WTC11 (cell line): ENCODE measurements at regions not wholly inside any gene's neighbourhood (a gene's known extent, or its start where the extent isn't known, plus 50 kb on each side); places are given as distances from the start of the nearest gene placed in this dataset.

ENCODE experiments used
- ATAC-seq: fragments of 200-7000 bp; cut with Tn5 transposase; 2 replicates; pipeline ENCODE4 v1.10.0; 2021; ENCODE audit warnings: mild to moderate bottlenecking, moderate library complexity
- CTCF ChIA-PET: fragments of 300-600 bp; sonication (Branson Sonifier 250); formaldehyde crosslinking; loops from one replicate; lab custom pipeline; 2021; ENCODE audit warnings: antibody characterized with exemption; lab: Charles Lee
- POLR2A ChIA-PET: fragments of 350-600 bp; sonication (Branson Sonifier 250); formaldehyde crosslinking; loops from one replicate; lab custom pipeline; 2021; ENCODE audit warnings: antibody characterized with exemption; lab: Charles Lee
- DNase-seq: peaks from one replicate; pipeline ENCODE4 v3.0.0; 2021; ENCODE audit warnings: low spot score
- H3K27ac Mint-ChIP-seq: 2 replicates; pipeline ENCODE4 v1.8.0; 2021; ENCODE audit warnings: mixed read lengths
- H3K27me3 Mint-ChIP-seq: 2 replicates; pipeline ENCODE4 v1.8.0; 2021; ENCODE audit warnings: low read depth, mild to moderate bottlenecking, moderate library complexity, mixed read lengths
- H3K36me3 Mint-ChIP-seq: 2 replicates; pipeline ENCODE4 v1.8.0; 2021; ENCODE audit warnings: mixed read lengths
- H3K4me1 Mint-ChIP-seq: 2 replicates; pipeline ENCODE4 v1.8.0; 2022; ENCODE audit warnings: mixed read lengths
- H3K4me3 Mint-ChIP-seq: 2 replicates; pipeline ENCODE4 v1.8.0; 2021; ENCODE audit warnings: mild to moderate bottlenecking, moderate library complexity, mixed read lengths
- H3K9me3 Mint-ChIP-seq: 2 replicates; pipeline ENCODE4 v1.8.0; 2021; ENCODE audit warnings: mixed read lengths
- ATF1 ChIP-seq: sonication (generic); formaldehyde crosslinking; IDR thresholded peaks from 2 replicates; pipeline ENCODE4 v1.8.1; 2023; ENCODE audit warnings: mild to moderate bottlenecking, moderate library complexity, missing genetic modification reagents
- ELF4 ChIP-seq: sonication (generic); formaldehyde crosslinking; IDR thresholded peaks from 2 replicates; pipeline ENCODE4 v1.8.1; 2022; ENCODE audit warnings: low read depth, mild to moderate bottlenecking, moderate library complexity, missing genetic modification reagents
- ERG ChIP-seq: fragments of 250-450 bp; sonication (Bioruptor Pico); IDR thresholded peaks from 2 replicates; pipeline ENCODE4 v1.8.0; 2021; ENCODE audit warnings: mild to moderate bottlenecking
- ESRRA ChIP-seq: sonication (generic); formaldehyde crosslinking; IDR thresholded peaks from 2 replicates; pipeline ENCODE4 v1.8.1; 2022; ENCODE audit warnings: mild to moderate bottlenecking, missing genetic modification reagents, borderline replicate concordance
- FOXK1 ChIP-seq: sonication (generic); formaldehyde crosslinking; IDR thresholded peaks from 2 replicates; pipeline ENCODE4 v1.8.0; 2022; ENCODE audit warnings: mild to moderate bottlenecking, moderate library complexity, missing genetic modification reagents
- JAZF1 ChIP-seq: fragments of 250-450 bp; sonication (Bioruptor Pico); IDR thresholded peaks from 2 replicates; pipeline ENCODE4 v1.9.0; 2021; ENCODE audit warnings: moderate library complexity, mild to moderate bottlenecking, inconsistent platforms
- KAT7 ChIP-seq: sonication (generic); formaldehyde crosslinking; IDR thresholded peaks from 2 replicates; pipeline ENCODE4 v1.8.1; 2023; ENCODE audit warnings: missing genetic modification reagents, mild to moderate bottlenecking, borderline replicate concordance
- MAX ChIP-seq: sonication (generic); formaldehyde crosslinking; IDR thresholded peaks from 2 replicates; pipeline ENCODE4 v1.8.0; 2022; ENCODE audit warnings: mild to moderate bottlenecking, missing genetic modification reagents
- MYBL2 ChIP-seq: sonication (generic); formaldehyde crosslinking; IDR thresholded peaks from 2 replicates; pipeline ENCODE4 v1.8.1; 2023; ENCODE audit warnings: mild to moderate bottlenecking, moderate library complexity, missing genetic modification reagents
- OVOL2 ChIP-seq: fragments of 250-450 bp; sonication (Bioruptor Pico); IDR thresholded peaks from 2 replicates; pipeline ENCODE4 v1.9.0; 2021; ENCODE audit warnings: mild to moderate bottlenecking, borderline replicate concordance
- RELA ChIP-seq: sonication (generic); formaldehyde crosslinking; IDR thresholded peaks from 2 replicates; pipeline ENCODE4 v1.8.1; 2022; ENCODE audit warnings: missing genetic modification reagents, mild to moderate bottlenecking, borderline replicate concordance
- SMAD4 ChIP-seq: sonication (generic); formaldehyde crosslinking; IDR thresholded peaks from 2 replicates; pipeline ENCODE4 v1.8.0; 2022; ENCODE audit warnings: mild to moderate bottlenecking, missing genetic modification reagents
- ZBTB43 ChIP-seq: sonication (generic); formaldehyde crosslinking; IDR thresholded peaks from 2 replicates; pipeline ENCODE4 v1.8.1; 2023; ENCODE audit warnings: mild to moderate bottlenecking, missing genetic modification reagents
- ZNF121 ChIP-seq: sonication (generic); formaldehyde crosslinking; IDR thresholded peaks from 2 replicates; pipeline ENCODE4 v1.8.0; 2023; ENCODE audit warnings: missing genetic modification reagents
- ZNF219 ChIP-seq: sonication (generic); formaldehyde crosslinking; IDR thresholded peaks from 2 replicates; pipeline ENCODE4 v1.8.0; 2023; ENCODE audit warnings: missing genetic modification reagents, mild to moderate bottlenecking, borderline replicate concordance
- ZNF671 ChIP-seq: fragments of 250-450 bp; sonication (Bioruptor Pico); IDR thresholded peaks from 2 replicates; pipeline ENCODE4 v1.8.0; 2021; ENCODE audit warnings: mild to moderate bottlenecking
- TF ChIP-seq, protein P1 (sequence below): sonication (generic); formaldehyde crosslinking; IDR thresholded peaks from 2 replicates; pipeline ENCODE4 v1.8.0; 2023; ENCODE audit warnings: mild to moderate bottlenecking, missing genetic modification reagents
- TF ChIP-seq, protein P2 (sequence below): fragments of 250-450 bp; sonication (Bioruptor Pico); IDR thresholded peaks from 2 replicates; pipeline ENCODE4 v1.9.0; 2021; ENCODE audit warnings: mild to moderate bottlenecking
- TF ChIP-seq, protein P3 (sequence below): fragments of 250-450 bp; sonication (Bioruptor Pico); IDR thresholded peaks from 2 replicates; pipeline ENCODE4 v1.9.0; 2021; ENCODE audit warnings: mild to moderate bottlenecking, borderline replicate concordance
- TF ChIP-seq, protein P4 (sequence below): sonication (generic); formaldehyde crosslinking; conservative IDR thresholded peaks from 2 replicates; pipeline ENCODE4 v1.8.1; 2022; ENCODE audit warnings: mild to moderate bottlenecking, missing genetic modification reagents
- TF ChIP-seq, protein P5 (sequence below): fragments of 250-450 bp; sonication (Bioruptor Pico); IDR thresholded peaks from 2 replicates; pipeline ENCODE4 v1.9.0; 2021; ENCODE audit warnings: mild to moderate bottlenecking

DNA sequence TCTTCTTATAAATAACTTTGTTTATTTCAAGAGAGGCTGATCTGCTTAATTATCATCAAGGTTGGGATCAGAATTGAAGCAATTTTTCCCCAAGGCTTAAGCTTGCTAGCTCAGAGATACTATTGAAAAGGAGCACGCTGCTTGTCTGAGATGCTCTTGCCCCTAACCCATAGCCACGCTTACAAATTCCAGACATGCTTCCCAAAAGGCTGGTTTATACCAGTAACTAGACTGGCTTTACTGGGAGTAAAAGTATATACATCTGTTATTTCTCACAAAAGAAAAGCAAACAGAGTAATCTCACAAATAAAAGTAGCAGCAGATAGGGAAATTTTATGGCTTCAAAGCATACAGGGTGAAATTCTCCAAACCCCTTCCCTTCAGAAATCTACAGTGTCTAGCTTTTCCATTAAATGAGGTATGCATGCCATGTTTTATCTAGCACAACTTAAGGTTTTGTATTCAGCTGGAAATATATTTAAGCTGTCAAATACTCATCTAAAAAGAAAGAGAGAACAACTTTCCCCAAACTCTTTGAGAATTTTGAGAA lies 163.2 kb upstream of the TRPC7 start:
- Mint-ChIP-seq H3K36me3 (no peaks in the 10 kb centered on the region; the same call in 1 of the 2 replicates), H3K4me1 (peaks cover 38% of the 10 kb centered on the region), H3K4me3 (no peak overlapping the region), H3K27me3 (no peaks in the 10 kb centered on the region), H3K9me3 (no peaks in the 10 kb centered on the region), H3K27ac (no peak overlapping the region)
- no peak for ATAC-seq
- ChIA-PET CTCF (interaction anchor here (0.8 to 1.2 kb wide), 2 partner anchors 157 to 164 kb away, joined by 3 to 4 read pairs; partner anchors contain the start of gene TRPC7), POLR2A (no interaction called here)
- TF ChIP-seq KAT7 (CRISPR knock-in tag) (no peak), SMAD4 (no peak), RELA (CRISPR knock-in tag) (no peak), OVOL2 (CRISPR knock-in tag) (no peak), ESRRA (CRISPR knock-in tag) (no peak), ERG (no peak), ZBTB43 (CRISPR knock-in tag) (no peak), MYBL2 (CRISPR knock-in tag) (no peak), ATF1 (no peak), ELF4 (CRISPR knock-in tag) (no peak), ZNF121 (CRISPR knock-in tag) (no peak), FOXK1 (no peak)
- TF ChIP-seq, protein P1, sequence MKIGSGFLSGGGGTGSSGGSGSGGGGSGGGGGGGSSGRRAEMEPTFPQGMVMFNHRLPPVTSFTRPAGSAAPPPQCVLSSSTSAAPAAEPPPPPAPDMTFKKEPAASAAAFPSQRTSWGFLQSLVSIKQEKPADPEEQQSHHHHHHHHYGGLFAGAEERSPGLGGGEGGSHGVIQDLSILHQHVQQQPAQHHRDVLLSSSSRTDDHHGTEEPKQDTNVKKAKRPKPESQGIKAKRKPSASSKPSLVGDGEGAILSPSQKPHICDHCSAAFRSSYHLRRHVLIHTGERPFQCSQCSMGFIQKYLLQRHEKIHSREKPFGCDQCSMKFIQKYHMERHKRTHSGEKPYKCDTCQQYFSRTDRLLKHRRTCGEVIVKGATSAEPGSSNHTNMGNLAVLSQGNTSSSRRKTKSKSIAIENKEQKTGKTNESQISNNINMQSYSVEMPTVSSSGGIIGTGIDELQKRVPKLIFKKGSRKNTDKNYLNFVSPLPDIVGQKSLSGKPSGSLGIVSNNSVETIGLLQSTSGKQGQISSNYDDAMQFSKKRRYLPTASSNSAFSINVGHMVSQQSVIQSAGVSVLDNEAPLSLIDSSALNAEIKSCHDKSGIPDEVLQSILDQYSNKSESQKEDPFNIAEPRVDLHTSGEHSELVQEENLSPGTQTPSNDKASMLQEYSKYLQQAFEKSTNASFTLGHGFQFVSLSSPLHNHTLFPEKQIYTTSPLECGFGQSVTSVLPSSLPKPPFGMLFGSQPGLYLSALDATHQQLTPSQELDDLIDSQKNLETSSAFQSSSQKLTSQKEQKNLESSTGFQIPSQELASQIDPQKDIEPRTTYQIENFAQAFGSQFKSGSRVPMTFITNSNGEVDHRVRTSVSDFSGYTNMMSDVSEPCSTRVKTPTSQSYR (CRISPR knock-in tag): no peak
- TF ChIP-seq, protein P2, sequence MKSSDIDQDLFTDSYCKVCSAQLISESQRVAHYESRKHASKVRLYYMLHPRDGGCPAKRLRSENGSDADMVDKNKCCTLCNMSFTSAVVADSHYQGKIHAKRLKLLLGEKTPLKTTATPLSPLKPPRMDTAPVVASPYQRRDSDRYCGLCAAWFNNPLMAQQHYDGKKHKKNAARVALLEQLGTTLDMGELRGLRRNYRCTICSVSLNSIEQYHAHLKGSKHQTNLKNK (CRISPR knock-in tag): no peak
- TF ChIP-seq, protein P3, sequence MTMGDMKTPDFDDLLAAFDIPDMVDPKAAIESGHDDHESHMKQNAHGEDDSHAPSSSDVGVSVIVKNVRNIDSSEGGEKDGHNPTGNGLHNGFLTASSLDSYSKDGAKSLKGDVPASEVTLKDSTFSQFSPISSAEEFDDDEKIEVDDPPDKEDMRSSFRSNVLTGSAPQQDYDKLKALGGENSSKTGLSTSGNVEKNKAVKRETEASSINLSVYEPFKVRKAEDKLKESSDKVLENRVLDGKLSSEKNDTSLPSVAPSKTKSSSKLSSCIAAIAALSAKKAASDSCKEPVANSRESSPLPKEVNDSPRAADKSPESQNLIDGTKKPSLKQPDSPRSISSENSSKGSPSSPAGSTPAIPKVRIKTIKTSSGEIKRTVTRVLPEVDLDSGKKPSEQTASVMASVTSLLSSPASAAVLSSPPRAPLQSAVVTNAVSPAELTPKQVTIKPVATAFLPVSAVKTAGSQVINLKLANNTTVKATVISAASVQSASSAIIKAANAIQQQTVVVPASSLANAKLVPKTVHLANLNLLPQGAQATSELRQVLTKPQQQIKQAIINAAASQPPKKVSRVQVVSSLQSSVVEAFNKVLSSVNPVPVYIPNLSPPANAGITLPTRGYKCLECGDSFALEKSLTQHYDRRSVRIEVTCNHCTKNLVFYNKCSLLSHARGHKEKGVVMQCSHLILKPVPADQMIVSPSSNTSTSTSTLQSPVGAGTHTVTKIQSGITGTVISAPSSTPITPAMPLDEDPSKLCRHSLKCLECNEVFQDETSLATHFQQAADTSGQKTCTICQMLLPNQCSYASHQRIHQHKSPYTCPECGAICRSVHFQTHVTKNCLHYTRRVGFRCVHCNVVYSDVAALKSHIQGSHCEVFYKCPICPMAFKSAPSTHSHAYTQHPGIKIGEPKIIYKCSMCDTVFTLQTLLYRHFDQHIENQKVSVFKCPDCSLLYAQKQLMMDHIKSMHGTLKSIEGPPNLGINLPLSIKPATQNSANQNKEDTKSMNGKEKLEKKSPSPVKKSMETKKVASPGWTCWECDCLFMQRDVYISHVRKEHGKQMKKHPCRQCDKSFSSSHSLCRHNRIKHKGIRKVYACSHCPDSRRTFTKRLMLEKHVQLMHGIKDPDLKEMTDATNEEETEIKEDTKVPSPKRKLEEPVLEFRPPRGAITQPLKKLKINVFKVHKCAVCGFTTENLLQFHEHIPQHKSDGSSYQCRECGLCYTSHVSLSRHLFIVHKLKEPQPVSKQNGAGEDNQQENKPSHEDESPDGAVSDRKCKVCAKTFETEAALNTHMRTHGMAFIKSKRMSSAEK (CRISPR knock-in tag): no peak
- no peak for DNase-seq

GRCh38 chr5:136527311-136527710 lies 162.0 kb upstream of the TRPC7 start:
- no peak for ATAC-seq
- Mint-ChIP-seq H3K9me3 (no peaks in the 10 kb centered on the region), H3K27ac (no peak overlapping the region; the same call in 1 of the 2 replicates), H3K27me3 (no peaks in the 10 kb centered on the region), H3K4me3 (no peak overlapping the region), H3K36me3 (no peaks in the 10 kb centered on the region; the same call in 1 of the 2 replicates), H3K4me1 (peaks cover 50% of the 10 kb centered on the region)
- no peak for DNase-seq
- ChIA-PET POLR2A (no interaction called here), CTCF (no interaction called here)
- TF ChIP-seq ZNF219 (CRISPR knock-in tag) (no peak), MAX (CRISPR knock-in tag) (no peak), JAZF1 (CRISPR knock-in tag) (no peak), ZNF671 (CRISPR knock-in tag) (no peak)
- TF ChIP-seq, protein P2 (CRISPR knock-in tag): no peak
- TF ChIP-seq, protein P4, sequence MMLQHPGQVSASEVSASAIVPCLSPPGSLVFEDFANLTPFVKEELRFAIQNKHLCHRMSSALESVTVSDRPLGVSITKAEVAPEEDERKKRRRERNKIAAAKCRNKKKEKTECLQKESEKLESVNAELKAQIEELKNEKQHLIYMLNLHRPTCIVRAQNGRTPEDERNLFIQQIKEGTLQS (CRISPR knock-in tag): no peak
- TF ChIP-seq, protein P5, sequence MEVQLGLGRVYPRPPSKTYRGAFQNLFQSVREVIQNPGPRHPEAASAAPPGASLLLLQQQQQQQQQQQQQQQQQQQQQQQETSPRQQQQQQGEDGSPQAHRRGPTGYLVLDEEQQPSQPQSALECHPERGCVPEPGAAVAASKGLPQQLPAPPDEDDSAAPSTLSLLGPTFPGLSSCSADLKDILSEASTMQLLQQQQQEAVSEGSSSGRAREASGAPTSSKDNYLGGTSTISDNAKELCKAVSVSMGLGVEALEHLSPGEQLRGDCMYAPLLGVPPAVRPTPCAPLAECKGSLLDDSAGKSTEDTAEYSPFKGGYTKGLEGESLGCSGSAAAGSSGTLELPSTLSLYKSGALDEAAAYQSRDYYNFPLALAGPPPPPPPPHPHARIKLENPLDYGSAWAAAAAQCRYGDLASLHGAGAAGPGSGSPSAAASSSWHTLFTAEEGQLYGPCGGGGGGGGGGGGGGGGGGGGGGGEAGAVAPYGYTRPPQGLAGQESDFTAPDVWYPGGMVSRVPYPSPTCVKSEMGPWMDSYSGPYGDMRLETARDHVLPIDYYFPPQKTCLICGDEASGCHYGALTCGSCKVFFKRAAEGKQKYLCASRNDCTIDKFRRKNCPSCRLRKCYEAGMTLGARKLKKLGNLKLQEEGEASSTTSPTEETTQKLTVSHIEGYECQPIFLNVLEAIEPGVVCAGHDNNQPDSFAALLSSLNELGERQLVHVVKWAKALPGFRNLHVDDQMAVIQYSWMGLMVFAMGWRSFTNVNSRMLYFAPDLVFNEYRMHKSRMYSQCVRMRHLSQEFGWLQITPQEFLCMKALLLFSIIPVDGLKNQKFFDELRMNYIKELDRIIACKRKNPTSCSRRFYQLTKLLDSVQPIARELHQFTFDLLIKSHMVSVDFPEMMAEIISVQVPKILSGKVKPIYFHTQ (CRISPR knock-in tag): no peak
